SK-N-MC (cell line): ENCODE measurements at regions not wholly inside any gene's neighbourhood (a gene's known extent, or its start where the extent isn't known, plus 50 kb on each side); places are given as distances from the start of the nearest gene placed in this dataset.
"Not testable (repeated sequence)": the region's sequence is repeated elsewhere in the genome, so short reads cannot be mapped to it uniquely, and the experiment has no call there.

Experiments
- DNase-seq: peaks from one replicate; pipeline ENCODE4 v3.0.0-alpha.2; 2011; ENCODE audit warnings: low read depth, low spot score
- H3K27ac ChIP-seq: fragments of 200-600 bp; sonication (generic); 2 replicates; pipeline ENCODE4 v1.5.1; 2016; ENCODE audit warnings: mixed run types
- H3K36me3 ChIP-seq: fragments of 200-600 bp; sonication (generic); 2 replicates; pipeline ENCODE4 v1.6.1; 2017; ENCODE audit warnings: antibody characterized with exemption, low read length, mixed read lengths; ENCODE audit not compliant: insufficient read depth
- H3K4me3 ChIP-seq: fragments of 200-600 bp; sonication (generic); 2 replicates; pipeline ENCODE4 v1.5.1; 2016
- H3K9ac ChIP-seq: fragments of 200-600 bp; sonication (generic); 2 replicates; pipeline ENCODE4 v1.8.0; 2017; ENCODE audit warnings: mixed run types, mixed read lengths; ENCODE audit not compliant: insufficient read length
- H3K9me3 ChIP-seq: fragments of 200-600 bp; sonication (generic); 2 replicates; pipeline ENCODE4 v1.6.1; 2017; ENCODE audit warnings: low read depth, mild to moderate bottlenecking, antibody characterized with exemption, low read length, moderate library complexity, mixed read lengths
- EZH2 ChIP-seq: fragments of 200-600 bp; sonication (generic); IDR thresholded peaks from one replicate; pipeline ENCODE4 v1.6.1; 2017; ENCODE audit warnings: antibody characterized with exemption
- FOXP2 ChIP-seq: optimal IDR thresholded peaks from 2 replicates; pipeline ENCODE3; 2011; ENCODE audit warnings: mild to moderate bottlenecking, moderate library complexity; ENCODE audit not compliant: insufficient read depth; ENCODE audit errors: extremely low read length, control extremely low read depth
- POLR2AphosphoS5 ChIP-seq: IDR thresholded peaks from 2 replicates; pipeline ENCODE4 v1.6.1; 2012; ENCODE audit warnings: mild to moderate bottlenecking, low read depth, low read length, borderline replicate concordance

DNA sequence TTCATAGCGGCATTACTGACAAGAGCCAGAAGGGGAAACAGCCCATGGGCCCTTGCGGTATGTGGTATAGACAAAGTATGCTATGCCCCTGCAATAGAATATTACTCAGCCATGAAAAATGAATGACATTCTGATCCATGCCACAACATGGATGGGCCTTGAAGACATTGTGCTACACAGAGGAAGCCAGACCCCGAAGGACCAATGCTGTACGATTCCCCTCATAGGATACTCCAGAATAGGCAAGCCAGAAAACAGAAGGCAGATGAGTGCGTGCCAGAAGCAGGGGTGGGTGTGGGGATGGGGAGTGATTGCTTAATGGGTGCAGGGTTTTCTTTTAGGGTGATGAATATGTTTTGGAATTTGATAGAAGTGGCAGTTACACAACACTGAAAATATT, 342.0 kb downstream of the TEX29 start:
- Histone ChIP-seq H3K36me3 (no peaks in the 10 kb centered on the region), H3K4me3 (no peak overlapping the region), H3K27ac (no peak overlapping the region), H3K9me3 (no peaks in the 10 kb centered on the region), H3K9ac (no peak overlapping the region)
- DNase-seq = no peak
- TF ChIP-seq FOXP2 (no peak), EZH2 (no peak), POLR2AphosphoS5 (no peak)

- H3K9ac ChIP-seq = no peak overlapping the region
- no peak for DNase-seq
- no peak overlapping the region for H3K27ac ChIP-seq
- no peaks in the 10 kb centered on the region for H3K36me3 ChIP-seq
- H3K9me3 ChIP-seq = no peaks in the 10 kb centered on the region
- no peak overlapping the region for H3K4me3 ChIP-seq
- no peak for TF ChIP-seq POLR2AphosphoS5
Observed at GRCh38 chr13:111662895-111663294, 342.5 kb downstream of the TEX29 start.

DNA sequence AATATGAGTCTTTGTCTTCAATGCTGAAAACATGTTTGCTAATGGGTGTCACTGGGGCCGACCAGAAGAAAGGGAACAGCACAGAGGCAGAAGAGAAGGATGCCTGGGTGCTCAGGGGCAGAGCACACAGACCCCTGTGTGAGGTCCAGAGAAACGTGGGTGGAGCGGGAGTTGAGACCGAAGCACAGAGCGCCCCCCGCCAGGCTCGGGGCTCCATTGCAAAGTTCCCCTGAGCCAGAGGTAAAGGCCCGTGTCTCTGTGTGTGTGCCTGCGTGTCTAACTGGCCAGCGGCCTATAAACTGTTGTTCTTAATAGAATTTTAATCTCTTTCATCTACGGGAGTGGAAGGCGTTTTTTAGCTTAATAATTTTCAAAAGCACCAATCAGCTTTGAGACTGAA, 343.1 kb downstream of the TEX29 start:
- Histone ChIP-seq H3K36me3 (no peaks in the 10 kb centered on the region), H3K27ac (no peak overlapping the region), H3K9me3 (no peaks in the 10 kb centered on the region), H3K4me3 (no peak overlapping the region), H3K9ac (no peak overlapping the region)
- no peak for DNase-seq
- TF ChIP-seq FOXP2 (no peak), POLR2AphosphoS5 (no peak)

DNA sequence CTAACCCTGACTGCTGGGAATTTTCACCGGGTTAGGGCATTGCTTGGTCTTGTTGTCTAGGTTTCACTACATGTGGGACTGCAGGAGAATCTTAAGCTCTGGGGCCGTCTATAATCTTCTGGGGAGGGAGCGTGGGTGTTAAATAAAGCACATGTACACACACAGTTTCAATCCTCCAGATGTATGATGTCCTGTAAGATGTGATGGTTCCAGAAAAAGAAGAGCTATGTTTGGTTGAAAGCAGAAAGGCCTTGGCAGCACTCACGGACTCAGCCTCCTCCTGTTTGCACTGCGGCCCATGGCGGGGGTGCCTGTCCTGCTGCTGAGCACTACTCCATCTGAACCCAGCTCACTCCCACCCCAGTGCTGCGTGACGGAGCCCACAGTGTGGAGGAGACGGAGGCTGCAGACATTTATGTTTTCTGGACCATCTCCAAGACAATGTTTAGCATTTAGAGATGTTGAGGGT, 343.5 kb downstream of the TEX29 start:
- H3K9ac ChIP-seq = no peak overlapping the region
- no peaks in the 10 kb centered on the region for H3K36me3 ChIP-seq
- DNase-seq = no peak
- no peaks in the 10 kb centered on the region for H3K9me3 ChIP-seq
- no peak overlapping the region for H3K27ac ChIP-seq
- no peak overlapping the region for H3K4me3 ChIP-seq
- no peak for TF ChIP-seq FOXP2
- TF ChIP-seq POLR2AphosphoS5 = no peak
- TF ChIP-seq EZH2 = no peak

GRCh38 chr13:111664696-111665095, 344.3 kb downstream of the TEX29 start:
- no peak for DNase-seq
- no peak overlapping the region for H3K4me3 ChIP-seq
- TF ChIP-seq POLR2AphosphoS5 (no peak), EZH2 (no peak), FOXP2 (no peak)
- no peak overlapping the region for H3K9ac ChIP-seq
- no peaks in the 10 kb centered on the region for H3K36me3 ChIP-seq
- no peaks in the 10 kb centered on the region for H3K9me3 ChIP-seq
- H3K27ac ChIP-seq = no peak overlapping the region

GRCh38 chr13:111665691-111666095, 345.3 kb downstream of the TEX29 start:
- H3K9ac ChIP-seq = no peak overlapping the region
- no peak overlapping the region for H3K4me3 ChIP-seq
- no peak for TF ChIP-seq FOXP2
- TF ChIP-seq EZH2 = no peak
- TF ChIP-seq POLR2AphosphoS5 = no peak
- H3K9me3 ChIP-seq = no peaks in the 10 kb centered on the region
- no peaks in the 10 kb centered on the region for H3K36me3 ChIP-seq
- H3K27ac ChIP-seq = no peak overlapping the region
- DNase-seq = no peak

DNA sequence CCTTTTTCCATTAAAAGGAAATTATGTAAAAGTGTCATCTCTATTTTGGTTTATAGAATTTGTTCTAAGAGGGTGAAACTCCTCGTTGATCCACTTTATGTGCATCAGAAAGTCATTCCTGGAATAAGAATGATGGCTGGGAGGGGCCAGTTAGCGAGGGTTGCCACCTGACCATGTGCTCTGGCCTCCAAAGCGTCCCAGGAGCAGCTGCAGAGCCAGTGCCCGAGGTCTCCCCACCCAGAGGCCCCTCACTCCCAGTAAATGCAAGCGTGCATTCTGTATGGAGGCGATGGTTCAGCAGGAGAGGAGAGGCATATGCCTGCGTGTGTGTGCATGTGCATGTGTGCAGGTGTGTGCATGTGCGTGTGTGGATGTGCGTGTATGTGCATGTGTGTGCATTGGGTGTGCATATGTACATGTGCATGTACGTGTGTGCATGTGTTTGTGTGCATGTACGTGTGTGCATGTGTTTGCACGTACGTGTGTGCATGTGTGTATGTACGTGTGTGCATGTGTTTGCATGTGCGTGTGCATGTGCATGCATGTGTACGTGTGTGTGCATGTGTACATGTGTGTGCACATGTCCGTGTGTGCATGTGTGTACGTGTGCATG, 345.8 kb downstream of the TEX29 start:
- Histone ChIP-seq H3K9me3 (no peaks in the 10 kb centered on the region), H3K27ac (no peak overlapping the region), H3K4me3 (no peak overlapping the region), H3K9ac (no peak overlapping the region), H3K36me3 (no peaks in the 10 kb centered on the region)
- no peak for DNase-seq
- TF ChIP-seq POLR2AphosphoS5 = no peak
- no peak for TF ChIP-seq FOXP2
- no peak for TF ChIP-seq EZH2

GRCh38 chr13:111667757-111668156, 347.3 kb downstream of the TEX29 start:
- no peak overlapping the region for H3K27ac ChIP-seq
- TF ChIP-seq EZH2 = no peak
- no peak for TF ChIP-seq POLR2AphosphoS5
- no peak for TF ChIP-seq FOXP2
- H3K9me3 ChIP-seq = no peaks in the 10 kb centered on the region
- no peak for DNase-seq
- no peaks in the 10 kb centered on the region for H3K36me3 ChIP-seq
- H3K4me3 ChIP-seq = no peak overlapping the region
- no peak overlapping the region for H3K9ac ChIP-seq

GRCh38 chr13:111668451-111668850, 348.0 kb downstream of the TEX29 start:
- TF ChIP-seq EZH2 (no peak), FOXP2 (no peak), POLR2AphosphoS5 (no peak)
- Histone ChIP-seq H3K4me3 (no peak overlapping the region), H3K27ac (no peak overlapping the region), H3K36me3 (no peaks in the 10 kb centered on the region), H3K9ac (no peak overlapping the region), H3K9me3 (no peaks in the 10 kb centered on the region)
- DNase-seq = no peak

- not testable (repeated sequence) for H3K27ac ChIP-seq, H3K9me3 ChIP-seq, H3K4me3 ChIP-seq, H3K36me3 ChIP-seq, H3K9ac ChIP-seq, DNase-seq
Observed at GRCh38 chr13:111672198-111672597, 351.8 kb downstream of the TEX29 start.

DNA sequence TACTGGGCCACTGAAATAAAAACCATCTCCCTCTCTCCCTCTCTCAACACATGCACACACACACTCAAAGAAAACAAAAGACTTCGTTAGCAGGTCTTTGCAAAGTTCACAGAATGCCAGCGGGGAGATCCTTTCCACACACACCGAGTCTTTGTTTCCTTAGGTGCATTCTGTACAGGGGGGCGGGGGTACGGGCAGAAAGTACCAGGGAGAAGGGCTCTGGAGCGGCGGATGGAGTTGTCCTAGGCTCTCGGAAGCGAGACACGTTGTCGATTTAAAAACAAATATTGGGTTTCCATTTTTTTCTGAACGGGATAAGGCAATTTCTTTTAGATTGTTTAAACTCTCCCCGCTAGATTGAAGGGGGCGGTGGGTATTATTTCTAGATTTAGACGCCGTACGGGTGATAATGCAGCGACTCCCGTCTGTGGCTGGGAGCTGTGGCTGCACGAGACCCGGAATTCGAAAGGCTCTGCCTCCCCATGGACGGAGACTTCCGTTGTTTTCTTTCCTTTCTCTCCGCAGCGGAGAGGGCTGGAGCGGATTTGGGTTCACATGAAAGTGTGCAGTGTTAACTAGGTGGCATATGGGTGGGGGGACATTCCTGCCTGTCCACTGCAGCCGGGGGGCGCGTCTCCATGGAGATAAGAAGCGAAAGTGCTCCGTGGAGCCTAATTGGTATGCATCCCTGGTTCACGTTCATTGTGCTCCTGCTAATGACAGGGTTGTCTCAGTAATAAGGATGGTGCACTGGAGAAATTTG, 357.9 kb downstream of the TEX29 start:
- H3K9me3 ChIP-seq, DNase-seq, H3K36me3 ChIP-seq, H3K4me3 ChIP-seq, H3K9ac ChIP-seq, H3K27ac ChIP-seq: not testable (repeated sequence)

DNA sequence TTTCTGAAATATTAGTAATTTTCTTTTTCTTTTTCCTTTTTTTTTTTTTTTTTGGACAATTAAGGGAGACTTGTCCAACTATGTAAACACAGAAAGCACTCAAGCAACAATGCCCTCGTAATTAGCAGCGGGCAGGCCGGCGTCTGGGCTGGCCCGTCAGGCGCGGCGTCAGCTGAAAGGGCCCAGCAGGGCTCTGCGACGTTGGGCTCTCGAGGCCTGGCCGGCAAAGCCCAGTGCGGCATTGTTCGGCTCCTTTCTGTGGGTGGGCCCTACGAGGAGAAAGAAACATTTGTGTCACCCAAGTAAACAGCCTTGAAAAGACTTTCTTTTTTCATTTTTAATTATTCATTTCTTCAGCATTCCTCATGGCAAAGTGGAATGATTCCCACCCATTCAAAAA, 359.2 kb downstream of the TEX29 start:
- H3K27ac ChIP-seq, H3K4me3 ChIP-seq: not testable (repeated sequence)

More for the DNA sequence above, 359.2 kb downstream of the TEX29 start:
- not testable (repeated sequence) for DNase-seq, H3K9me3 ChIP-seq, H3K36me3 ChIP-seq, H3K9ac ChIP-seq
